Renal cortex interstitium (tissue), 11 donors: ENCODE measurements at regions not wholly inside any gene's neighbourhood (a gene's known extent, or its start where the extent isn't known, plus 50 kb on each side); places are given as distances from the start of the nearest gene placed in this dataset.
A peak's percentile ranks its signal among the peaks of the same experiment; 100 is the strongest.

Experiments used
- DNase-seq, 11 donors: peaks; one replicate each; pipeline ENCODE4 v3.0.0-alpha.2; 2013; ENCODE audit warnings: low read depth in 9 of 11, low spot score in 4 of 11; ENCODE audit errors: extremely low read depth in 1 of 11

DNA sequence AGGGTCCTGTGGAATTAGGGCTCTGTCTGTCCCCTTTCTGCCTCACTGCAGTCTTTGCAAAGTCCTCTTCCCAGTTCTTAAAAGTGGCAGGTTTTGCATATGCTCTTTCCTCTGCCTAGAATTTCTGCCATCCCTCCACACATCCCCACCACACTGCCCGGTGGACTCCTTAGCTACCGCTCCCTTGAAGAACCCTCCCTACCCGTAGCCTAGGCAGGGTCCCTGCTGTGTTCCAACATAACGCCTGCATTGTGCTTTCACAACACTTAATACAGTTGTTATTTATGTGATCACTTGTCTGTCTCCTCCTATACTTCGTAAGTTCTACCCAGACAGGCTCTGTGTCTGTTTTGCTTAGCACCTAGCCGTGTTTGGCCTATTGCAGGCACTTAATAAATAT lies 142.5 kb upstream of the DMRT1 start:
- no peak for DNase-seq

DNA sequence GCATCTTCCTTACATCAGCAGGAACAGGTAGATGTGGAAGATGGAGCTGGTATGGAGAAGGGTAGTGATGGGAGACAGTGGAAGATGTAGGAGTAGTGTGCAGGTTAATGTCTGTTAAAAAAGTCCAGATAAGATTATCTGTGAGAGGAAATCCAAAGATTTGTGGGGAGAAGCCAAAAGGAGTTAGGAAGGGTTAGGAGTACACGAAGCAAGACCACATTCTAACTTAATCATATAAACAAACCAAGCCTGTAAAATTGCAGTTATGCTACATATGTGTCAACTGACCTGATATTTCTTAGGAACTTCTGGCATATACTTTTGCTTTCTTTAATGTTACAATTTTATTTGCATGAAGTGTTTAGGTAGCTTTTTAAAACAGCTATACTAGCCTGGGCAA lies 142.1 kb upstream of the DMRT1 start:
- DNase-seq = no peak

DNA sequence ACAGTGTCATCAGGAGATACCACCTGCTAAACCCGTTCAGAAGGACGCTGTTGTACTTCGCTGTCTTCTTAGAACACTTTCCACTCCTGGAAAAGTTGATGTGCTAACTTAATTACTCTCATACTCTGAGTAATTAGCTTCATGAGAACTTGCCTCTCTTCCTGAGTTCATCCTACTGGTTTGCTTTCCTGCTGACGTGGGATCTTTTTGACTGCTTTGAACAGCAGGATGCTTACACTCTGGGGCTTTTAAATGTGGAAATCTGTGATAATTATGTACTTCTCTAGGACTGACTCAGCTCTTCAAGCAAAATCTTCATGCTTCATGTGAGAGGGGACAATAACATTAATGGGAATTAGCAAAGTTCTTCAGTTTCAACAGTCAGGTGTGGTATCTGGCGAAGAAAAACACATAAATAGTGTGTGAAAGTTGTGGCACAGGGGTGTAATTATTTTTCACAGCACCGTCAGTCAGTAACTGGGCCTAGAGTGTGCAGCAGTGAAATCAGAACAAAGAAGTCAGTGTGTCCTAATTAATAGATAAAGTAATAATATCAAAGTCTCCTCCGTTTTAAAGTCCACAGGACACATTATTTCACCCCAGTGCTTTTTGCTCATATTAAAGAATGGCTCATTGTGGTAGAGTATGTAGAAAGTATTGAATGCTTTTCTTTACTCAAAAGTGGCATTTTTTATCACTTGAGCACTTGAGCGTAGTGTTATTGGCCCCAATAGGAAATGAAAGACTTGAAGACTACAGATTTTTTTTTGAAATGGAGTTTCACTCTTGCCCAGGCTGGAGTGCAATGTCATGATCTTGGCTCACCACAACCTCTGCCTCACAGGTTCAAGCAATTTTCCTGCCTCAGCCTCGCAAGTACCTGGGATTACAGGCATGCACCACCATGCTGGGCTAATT lies 140.9 kb upstream of the DMRT1 start:
- DNase-seq = no peak

DNA sequence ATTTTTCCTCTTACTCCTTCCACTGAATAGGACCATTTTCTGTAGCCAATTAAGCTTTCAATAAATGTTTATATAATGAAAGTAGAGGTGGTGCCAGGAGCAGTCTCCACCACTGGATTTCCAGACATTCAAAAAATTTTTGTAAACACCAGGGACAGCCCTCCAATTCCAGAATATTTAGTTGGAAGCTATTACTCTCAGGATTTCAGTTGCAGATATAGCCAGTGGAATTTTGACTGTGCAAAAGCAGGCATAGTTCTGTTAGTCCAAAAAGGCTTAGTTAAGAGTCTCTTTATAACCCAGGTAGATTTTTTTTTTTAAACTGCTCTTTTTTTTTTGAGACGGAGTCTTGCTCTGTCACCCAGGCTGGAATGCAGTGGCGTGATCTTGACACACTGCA lies 138.1 kb upstream of the DMRT1 start:
- DNase-seq = no peak

DNA sequence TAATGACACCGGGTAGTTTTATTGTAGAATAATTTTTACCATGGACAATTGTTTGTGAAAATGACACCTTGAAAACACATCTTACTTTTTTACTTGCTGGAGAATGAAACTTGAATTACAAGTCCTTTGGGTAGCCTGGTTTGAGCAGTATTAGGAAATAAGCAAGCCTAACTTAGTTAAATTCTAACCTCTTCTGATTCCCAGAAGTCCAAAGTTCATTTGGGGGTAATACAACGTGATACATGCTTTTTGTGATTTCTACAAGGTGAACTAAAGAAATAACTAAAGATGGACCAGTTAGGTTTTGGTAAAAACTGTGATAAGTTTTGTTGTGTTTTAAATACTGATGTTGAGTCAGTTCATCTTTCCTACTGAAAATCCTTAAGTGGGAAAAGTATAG lies 135.4 kb upstream of the DMRT1 start:
- no peak for DNase-seq

DNA sequence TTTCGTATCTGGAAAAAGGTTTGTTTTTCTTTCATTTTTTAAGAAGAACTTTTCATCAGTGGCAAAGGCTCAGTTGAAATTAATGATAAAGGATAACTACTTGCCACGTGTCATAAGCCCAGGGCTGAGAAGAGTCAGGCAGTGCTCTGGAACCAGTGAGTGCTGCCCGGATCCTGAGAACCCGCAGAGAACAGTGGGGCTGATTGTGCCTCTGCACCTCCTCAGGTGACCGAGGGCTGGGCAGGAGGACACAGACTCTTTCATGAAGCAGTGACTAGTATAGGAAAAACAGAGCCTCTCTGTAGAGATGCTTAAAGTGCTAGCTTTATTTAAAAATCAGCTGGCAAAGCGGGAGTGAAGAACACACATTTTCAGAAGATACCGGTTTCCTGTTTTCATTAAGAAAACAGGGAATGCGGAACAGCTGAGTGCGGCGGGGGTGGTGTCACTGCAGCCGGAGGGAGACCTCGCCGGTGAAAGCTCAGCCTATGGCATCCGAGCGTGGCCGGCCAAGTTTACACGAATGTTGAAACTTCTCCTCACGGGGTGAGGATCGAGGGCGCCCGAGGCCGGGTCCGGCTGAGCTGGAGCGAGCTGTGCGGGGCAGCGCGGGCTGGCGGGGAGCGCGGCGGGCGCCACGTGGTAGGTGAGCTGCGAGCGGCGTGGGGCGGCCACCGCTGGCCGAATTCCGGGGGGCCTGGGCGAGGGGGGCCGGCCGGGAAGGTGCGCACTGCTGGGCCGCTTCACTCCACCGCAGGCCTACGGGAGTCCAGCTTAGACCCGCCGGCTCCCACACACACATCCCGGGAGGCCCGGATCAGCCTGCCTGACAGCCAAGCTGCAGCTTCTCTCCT lies 134.7 kb upstream of the DMRT1 start:
- DNase-seq = peak in 4 of 11 donors; percentile 36 to 48 (median 45)

DNA sequence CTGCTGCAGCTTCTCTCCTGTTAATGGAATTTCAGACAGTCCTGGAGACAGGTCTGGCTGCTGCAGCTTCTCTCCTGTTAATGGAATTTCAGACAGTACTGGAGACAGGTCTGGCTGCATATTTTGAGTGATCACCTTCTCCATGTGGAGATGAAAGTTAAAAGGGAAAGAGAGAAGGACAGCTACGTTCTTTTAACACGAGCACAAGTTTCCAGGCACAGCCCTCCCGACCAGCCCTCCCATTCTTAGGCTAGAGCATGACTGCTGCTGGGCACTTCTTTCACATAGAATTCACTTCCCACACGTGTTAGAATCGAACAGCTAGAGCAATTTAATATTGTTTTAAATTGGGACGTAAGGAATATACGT lies 133.3 kb upstream of the DMRT1 start:
- DNase-seq = no peak

DNA sequence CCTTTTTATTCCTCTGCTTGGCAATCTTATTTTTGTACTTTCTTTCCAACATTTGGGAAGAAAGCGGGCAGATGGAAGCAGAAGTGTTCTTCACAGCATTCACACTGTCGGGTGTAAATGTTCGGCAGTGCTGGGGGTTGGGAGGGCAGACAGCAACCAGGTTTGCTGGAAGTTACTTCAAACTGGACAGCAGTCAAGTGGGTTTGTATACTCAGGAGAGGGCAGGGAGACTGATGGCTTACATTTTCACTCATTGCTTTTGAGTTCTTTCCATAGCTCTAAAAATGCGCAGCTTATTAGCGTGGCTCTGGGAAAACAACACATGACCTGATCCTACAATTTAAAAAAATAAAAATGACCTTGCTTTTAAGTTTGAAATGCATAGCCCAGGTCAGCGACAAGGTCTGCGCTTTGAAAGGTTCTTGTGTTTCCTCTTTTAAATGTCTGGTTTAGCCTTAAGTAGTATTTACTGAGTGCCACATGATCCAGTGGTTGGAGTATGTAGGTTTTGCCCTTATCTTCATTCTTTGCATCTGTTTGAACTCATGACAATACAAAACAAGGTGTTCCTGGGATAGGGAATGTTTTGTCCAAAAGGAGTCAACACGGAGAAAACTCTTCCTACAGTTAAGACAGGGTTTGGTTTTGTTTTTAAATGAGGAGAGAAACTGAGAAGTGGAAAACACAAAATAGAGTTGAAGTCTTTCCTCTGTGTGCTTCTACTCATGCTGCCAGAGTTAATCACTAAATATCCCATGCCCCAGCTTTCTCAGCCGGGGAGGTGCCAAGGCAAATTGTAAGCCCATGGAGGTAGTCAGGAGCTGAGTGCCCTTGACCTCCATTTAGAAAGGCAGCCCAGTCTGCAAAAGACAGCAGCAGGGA lies 132.7 kb upstream of the DMRT1 start:
- DNase-seq = no peak

DNA sequence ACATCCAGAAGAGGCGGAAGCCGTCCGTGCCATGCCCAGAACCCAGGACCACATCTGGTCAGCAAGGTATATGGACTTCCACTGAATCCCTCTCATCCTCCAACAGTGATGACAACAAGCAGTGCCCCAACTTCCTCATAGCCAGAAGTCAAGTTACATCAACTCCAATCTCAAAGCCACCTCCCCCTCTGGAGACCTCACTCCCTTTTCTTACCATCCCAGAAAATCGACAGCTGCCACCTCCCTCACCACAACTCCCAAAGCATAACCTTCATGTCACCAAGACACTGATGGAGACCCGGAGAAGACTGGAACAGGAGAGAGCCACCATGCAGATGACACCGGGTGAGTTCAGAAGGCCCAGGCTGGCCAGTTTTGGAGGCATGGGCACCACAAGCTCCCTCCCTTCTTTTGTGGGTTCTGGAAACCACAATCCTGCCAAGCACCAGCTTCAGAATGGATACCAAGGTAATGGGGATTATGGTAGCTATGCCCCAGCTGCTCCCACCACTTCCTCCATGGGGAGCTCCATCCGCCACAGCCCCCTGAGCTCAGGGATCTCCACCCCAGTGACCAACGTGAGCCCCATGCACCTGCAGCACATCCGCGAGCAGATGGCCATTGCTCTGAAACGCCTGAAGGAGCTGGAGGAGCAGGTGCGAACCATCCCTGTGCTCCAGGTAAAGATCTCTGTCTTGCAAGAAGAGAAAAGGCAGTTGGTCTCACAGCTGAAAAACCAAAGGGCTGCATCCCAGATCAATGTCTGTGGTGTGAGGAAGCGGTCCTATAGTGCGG lies 130.3 kb upstream of the DMRT1 start:
- no peak for DNase-seq

DNA sequence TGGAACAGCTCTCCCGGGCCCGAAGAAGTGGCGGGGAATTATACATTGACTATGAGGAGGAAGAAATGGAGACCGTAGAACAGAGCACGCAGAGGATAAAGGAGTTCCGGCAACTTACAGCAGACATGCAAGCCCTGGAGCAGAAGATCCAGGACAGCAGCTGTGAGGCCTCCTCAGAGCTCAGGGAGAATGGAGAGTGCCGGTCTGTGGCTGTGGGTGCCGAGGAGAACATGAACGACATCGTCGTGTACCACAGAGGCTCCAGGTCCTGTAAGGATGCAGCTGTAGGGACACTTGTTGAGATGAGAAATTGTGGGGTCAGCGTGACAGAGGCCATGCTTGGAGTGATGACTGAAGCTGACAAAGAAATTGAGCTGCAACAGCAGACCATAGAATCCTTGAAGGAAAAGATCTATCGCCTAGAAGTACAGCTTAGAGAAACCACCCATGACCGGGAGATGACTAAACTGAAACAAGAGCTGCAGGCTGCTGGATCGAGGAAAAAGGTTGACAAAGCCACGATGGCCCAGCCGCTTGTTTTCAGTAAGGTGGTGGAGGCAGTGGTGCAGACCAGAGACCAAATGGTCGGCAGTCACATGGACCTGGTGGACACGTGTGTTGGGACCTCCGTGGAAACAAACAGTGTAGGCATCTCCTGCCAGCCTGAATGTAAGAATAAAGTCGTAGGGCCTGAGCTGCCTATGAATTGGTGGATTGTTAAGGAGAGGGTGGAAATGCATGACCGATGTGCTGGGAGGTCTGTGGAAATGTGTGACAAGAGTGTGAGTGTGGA lies 129.5 kb upstream of the DMRT1 start:
- no peak for DNase-seq

DNA sequence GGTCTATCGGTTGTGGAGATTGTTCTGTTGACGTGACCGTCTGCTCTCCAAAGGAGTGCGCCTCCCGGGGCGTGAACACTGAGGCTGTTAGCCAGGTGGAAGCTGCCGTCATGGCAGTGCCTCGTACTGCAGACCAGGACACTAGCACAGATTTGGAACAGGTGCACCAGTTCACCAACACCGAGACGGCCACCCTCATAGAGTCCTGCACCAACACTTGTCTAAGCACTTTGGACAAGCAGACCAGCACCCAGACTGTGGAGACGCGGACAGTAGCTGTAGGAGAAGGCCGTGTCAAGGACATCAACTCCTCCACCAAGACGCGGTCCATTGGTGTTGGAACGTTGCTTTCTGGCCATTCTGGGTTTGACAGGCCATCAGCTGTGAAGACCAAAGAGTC lies 128.9 kb upstream of the DMRT1 start:
- no peak for DNase-seq

DNA sequence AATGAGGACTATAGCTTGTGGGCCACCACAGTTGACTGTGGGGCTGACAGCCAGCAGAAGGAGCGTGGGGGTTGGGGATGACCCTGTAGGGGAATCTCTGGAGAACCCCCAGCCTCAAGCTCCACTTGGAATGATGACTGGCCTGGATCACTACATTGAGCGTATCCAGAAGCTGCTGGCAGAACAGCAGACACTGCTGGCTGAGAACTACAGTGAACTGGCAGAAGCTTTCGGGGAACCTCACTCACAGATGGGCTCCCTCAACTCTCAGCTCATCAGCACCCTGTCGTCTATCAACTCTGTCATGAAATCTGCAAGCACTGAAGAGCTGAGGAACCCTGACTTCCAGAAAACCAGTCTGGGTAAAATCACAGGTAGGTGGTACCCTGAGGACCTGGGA lies 128.4 kb upstream of the DMRT1 start:
- DNase-seq = no peak

DNA sequence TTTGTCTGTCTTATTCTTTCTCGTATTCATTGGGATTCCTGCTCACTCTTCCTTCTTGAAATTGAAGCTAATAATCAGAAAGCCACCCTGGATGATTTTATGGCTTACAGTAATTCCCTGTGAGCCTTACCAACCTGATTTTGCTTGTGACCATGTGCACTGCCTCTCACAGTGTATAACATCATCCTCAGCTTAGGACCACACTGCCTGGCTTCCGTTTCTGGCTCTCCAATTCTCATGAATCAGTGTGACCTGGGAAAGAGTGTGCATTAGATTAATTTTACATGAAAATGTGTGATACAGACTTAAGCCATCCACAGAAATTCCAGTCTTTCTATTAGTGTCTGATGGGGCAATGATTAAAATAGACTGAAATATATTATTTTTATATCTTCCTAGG lies 126.8 kb upstream of the DMRT1 start:
- no peak for DNase-seq

DNA sequence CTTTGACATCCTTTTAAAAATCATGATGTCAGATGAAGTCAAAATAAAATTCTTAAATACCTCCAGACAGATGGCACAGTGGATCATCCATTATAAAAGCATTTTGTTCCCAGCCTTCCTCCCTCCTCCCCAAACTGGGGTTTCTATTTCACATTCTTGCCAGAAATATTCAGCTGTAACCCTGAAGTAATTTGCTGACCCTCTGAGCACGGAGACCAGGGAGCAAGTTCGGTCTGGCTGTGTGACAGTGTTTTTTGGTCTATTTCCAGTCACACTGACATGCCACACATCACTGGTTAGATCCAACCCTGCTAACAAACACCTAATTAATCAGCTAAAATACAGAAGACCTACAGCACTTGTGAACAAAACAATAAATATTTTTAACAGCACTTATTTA lies 126.2 kb upstream of the DMRT1 start:
- DNase-seq = no peak

DNA sequence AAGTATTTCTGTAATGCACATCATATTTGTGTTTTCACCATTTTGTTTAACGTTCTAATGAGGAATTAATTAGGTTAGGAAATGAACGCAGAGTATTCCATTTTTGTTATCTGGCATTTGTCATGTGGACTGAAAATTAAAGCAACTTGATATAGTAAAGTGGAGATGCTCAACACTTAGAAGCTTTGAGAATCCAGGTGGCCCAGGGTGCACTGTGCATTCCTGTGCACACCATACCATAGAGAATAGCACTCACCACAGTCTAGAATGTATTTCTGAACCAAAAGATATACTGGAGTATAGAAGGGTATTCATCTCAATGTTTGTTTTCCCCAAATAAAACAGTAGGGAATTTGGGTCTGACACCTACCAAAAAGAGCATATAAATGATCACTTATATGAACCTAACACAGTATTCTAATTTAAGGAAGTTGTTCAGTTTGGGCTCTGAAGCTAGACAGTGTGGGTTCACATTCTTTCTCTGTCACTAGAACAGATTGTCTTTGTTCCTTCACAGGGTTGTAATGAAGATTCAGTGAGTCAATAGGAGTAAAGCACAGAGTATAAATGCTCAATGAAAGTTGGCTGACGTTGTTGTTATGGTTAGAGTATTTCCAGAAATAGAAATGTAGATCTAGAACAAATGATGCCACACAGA lies 125.6 kb upstream of the DMRT1 start:
- no peak for DNase-seq

DNA sequence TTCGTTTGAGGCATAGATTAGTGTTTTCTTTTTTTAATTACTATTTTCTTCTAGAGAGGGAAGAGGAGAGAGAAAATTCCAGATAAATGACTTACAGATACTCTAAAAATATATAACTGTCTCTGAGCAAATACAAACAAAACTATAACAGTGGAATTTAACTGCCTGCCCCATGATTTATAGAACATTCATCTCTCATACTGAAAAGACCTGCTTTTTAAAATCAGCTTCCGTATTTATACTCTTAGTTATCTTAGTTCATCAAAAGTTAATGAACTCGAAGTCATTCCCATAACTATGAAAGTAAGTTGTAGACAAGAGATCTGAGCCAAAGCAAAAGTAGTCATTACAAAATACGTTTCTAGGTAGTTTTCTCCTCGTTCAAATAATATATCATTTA lies 123.8 kb upstream of the DMRT1 start:
- no peak for DNase-seq

DNA sequence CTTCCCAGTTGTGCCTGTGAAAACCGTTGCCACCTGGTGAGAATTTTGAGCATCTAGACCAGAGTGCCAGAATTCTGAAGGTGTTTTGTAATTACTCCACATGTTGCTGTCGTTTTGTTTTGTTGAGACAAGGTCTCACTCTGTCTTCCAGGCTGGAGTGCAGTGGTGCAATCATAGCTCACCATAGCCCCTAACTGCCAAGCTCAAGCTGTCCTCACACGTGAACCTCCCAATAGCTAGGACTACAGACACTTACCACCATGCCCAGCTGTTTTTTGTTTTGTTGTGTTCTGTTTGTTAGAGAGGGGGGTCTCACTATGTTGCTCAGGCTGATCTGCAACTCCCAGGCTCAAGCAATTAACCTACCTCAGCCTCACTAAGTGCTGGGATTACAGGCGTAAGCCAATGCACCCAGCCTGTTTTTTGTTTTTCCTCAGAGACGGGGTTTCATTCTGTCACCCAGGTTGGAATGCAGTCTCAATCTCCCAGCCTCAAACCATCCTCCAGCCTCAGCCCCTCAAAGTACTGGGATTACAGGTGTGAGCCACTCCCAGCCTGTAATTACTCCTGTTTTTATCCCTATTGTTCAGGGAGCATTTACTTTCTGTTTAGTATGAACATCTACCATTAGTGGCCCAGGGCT lies 121.1 kb upstream of the DMRT1 start:
- DNase-seq = no peak
